ENCODE measurements at regions not wholly inside any gene's neighbourhood (a gene's known extent, or its start where the extent isn't known, plus 50 kb on each side); places are given as distances from the start of the nearest gene placed in this dataset.

GRCh38 chr9:27847380-27847779 is 274.1 kb upstream of the C9orf72 start:
- H3K4me3 ChIP-seq (ENCODE audit: control insufficient read depth, low read depth, low read length), result no peak overlapping the region
- DNase-seq (ENCODE audit: low read depth), result no peak
- TF ChIP-seq CTCF (conservative IDR thresholded peaks at IDR 0.05; ENCODE audit: control insufficient read depth, insufficient read depth, low read depth, low read length), result no peak

- no peak overlapping the region for H3K4me3 ChIP-seq (ENCODE audit: control insufficient read depth, low read depth, low read length)
- no peak for DNase-seq (ENCODE audit: low read depth)
- TF ChIP-seq CTCF (conservative IDR thresholded peaks at IDR 0.05; ENCODE audit: control insufficient read depth, insufficient read depth, low read depth, low read length), result no peak
Measured at GRCh38 chr9:27847818-27848217, 274.5 kb upstream of the C9orf72 start.

GRCh38 chr9:27848315-27848714 is 275.0 kb upstream of the C9orf72 start:
- no peak for TF ChIP-seq CTCF (conservative IDR thresholded peaks at IDR 0.05; ENCODE audit: control insufficient read depth, insufficient read depth, low read depth, low read length)
- no peak for DNase-seq (ENCODE audit: low read depth)
- no peak overlapping the region for H3K4me3 ChIP-seq (ENCODE audit: control insufficient read depth, low read depth, low read length)

DNA sequence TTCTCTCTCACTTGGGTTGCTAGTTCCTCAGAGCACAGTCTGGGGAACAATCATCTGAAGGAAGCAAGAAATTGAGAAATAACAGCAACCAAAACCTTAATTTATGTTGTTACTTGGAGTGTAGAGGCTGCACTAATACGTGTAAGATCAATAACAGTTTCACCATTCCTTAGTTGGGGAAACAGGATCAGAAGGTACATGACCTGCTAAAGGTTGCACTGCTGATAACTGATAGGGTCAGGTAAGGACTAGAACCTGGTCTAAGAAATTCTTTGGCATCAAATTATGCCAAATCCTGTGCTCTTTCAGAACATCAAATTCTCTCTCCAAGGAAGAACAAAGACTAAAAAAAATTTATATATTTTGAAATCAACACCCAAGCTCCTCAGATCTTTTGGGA is 278.6 kb upstream of the C9orf72 start:
- no peak overlapping the region for H3K4me3 ChIP-seq (ENCODE audit: control insufficient read depth, low read depth, low read length)
- no peak for DNase-seq (ENCODE audit: low read depth)
- no peak for TF ChIP-seq CTCF (conservative IDR thresholded peaks at IDR 0.05; ENCODE audit: control insufficient read depth, insufficient read depth, low read depth, low read length)

DNA sequence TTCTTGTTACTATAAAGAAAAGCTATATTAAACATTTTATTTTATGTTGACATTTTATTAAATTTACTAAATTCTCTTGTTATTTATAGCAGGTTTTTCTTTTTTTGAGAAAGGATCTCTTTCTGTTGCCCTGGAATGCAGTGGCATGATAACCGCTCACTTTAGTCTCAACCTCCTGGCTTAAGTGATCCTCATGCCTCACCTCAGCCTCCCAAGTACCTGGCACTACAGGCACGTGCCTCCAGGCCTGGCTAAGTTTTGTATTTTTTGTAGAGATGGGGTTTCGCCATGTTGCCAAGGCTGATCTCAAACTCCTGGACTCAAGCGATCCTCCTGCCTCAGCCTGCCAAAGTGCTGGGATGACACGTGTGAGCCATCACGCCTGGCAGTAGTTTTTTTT is 280.2 kb upstream of the C9orf72 start:
- no peak for DNase-seq (ENCODE audit: low read depth)
- no peak for TF ChIP-seq CTCF (conservative IDR thresholded peaks at IDR 0.05; ENCODE audit: control insufficient read depth, insufficient read depth, low read depth, low read length)
- H3K4me3 ChIP-seq (ENCODE audit: control insufficient read depth, low read depth, low read length), result no peak overlapping the region

- no peak for TF ChIP-seq CTCF (conservative IDR thresholded peaks at IDR 0.05; ENCODE audit: control insufficient read depth, insufficient read depth, low read depth, low read length)
- DNase-seq (ENCODE audit: low read depth), result no peak
- no peak overlapping the region for H3K4me3 ChIP-seq (ENCODE audit: control insufficient read depth, low read depth, low read length)
Measured at GRCh38 chr9:27856054-27856453, 282.8 kb upstream of the C9orf72 start.

DNA sequence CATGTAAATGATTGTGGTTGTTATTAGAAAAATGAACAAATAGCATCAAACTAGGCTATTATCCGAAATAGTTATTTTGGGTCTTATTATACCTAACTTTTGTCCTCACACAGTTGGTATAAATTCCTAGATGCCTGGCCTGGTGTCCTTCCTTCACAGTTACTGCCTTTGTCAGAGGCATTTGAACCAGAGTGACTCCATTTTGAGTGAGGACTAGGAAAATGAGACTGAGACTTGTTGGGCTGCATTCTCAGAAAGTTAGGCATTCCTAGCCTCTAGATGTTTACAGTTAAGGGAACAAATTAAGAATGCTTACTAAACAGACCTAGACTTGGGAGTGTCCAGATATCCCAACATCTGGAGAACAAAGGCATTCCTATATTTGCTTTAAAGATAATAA is 283.5 kb upstream of the C9orf72 start:
- no peak for DNase-seq (ENCODE audit: low read depth)
- TF ChIP-seq CTCF (conservative IDR thresholded peaks at IDR 0.05; ENCODE audit: control insufficient read depth, insufficient read depth, low read depth, low read length), result no peak

More for the DNA sequence above, 283.5 kb upstream of the C9orf72 start:
- H3K4me3 ChIP-seq (ENCODE audit: control insufficient read depth, low read depth, low read length), result no peak overlapping the region
